HepG2 (cell line): ENCODE measurements at regions not wholly inside any gene's neighbourhood (a gene's known extent, or its start where the extent isn't known, plus 50 kb on each side); places are given as distances from the start of the nearest gene placed in this dataset.

ENCODE experiments used
- ETV5 ChIP-seq: IDR thresholded peaks from 2 replicates; pipeline ENCODE4 v1.6.1; 2018; ENCODE audit warnings: missing biosample characterization, missing genetic modification reagents, inconsistent platforms, borderline replicate concordance
- HDAC2 ChIP-seq: sonication (generic); formaldehyde crosslinking; IDR thresholded peaks from 2 replicates; pipeline ENCODE4 v1.4.0; 2020; ENCODE audit warnings: missing genetic modification reagents
- HMG20B ChIP-seq: conservative IDR thresholded peaks from 2 replicates; pipeline ENCODE4 v1.6.1; 2016; ENCODE audit warnings: missing genetic modification reagents, missing compliant biosample characterization
- KMT2A ChIP-seq: sonication (generic); formaldehyde crosslinking; IDR thresholded peaks from 2 replicates; pipeline ENCODE4 v1.4.0; 2020; ENCODE audit warnings: missing genetic modification reagents
- NR2F1 ChIP-seq, 2 experiments: fragments of 450-650 bp in 1 of 2; formaldehyde crosslinking in 1 of 2; IDR thresholded peaks; 2 replicates each; pipeline versions ENCODE4 v1.5.0 to v1.6.1; 2016 to 2020; ENCODE audit warnings: mild to moderate bottlenecking in 1 of 2, missing compliant biosample characterization in 1 of 2, missing genetic modification reagents in 1 of 2, moderate library complexity in 1 of 2
- SOX6 ChIP-seq, 2 experiments: fragments of 450-650 bp in 1 of 2; sonication (generic) in 1 of 2; formaldehyde crosslinking in 1 of 2; IDR thresholded peaks; 2 replicates each; pipeline versions ENCODE4 v1.4.0 to v1.6.1; 2017 to 2020; ENCODE audit warnings: antibody characterized with exemption in 1 of 2, mild to moderate bottlenecking in 1 of 2, missing genetic modification reagents in 1 of 2
- TRIM24 ChIP-seq: sonication (generic); formaldehyde crosslinking; IDR thresholded peaks from 2 replicates; pipeline ENCODE4 v1.8.0; 2022; ENCODE audit warnings: mild to moderate bottlenecking, missing genetic modification reagents
- ZBTB21 ChIP-seq: sonication (generic); formaldehyde crosslinking; IDR thresholded peaks from 2 replicates; pipeline ENCODE4 v1.4.0; 2020; ENCODE audit warnings: missing genetic modification reagents
- ZNF331 ChIP-seq: sonication (generic); formaldehyde crosslinking; IDR thresholded peaks from 2 replicates; pipeline ENCODE4 v1.4.0; 2020; ENCODE audit warnings: missing genetic modification reagents
- TF ChIP-seq, protein P1 (sequence below): IDR thresholded peaks from 2 replicates; pipeline ENCODE4 v1.6.1; 2012; ENCODE audit warnings: low read depth, low read length, improper control_type of control experiment
- TF ChIP-seq, protein P2 (sequence below): sonication (generic); formaldehyde crosslinking; IDR thresholded peaks from 2 replicates; pipeline ENCODE4 v1.4.0; 2020; ENCODE audit warnings: missing genetic modification reagents
- TF ChIP-seq, protein P3 (sequence below), 2 experiments: IDR thresholded peaks; 2 replicates each; pipeline ENCODE4 v1.6.1; 2011 to 2012; ENCODE audit warnings: low read length in 2 of 2, borderline replicate concordance in 1 of 2, low read depth in 1 of 2, mild to moderate bottlenecking in 1 of 2, moderate library complexity in 1 of 2
- TF ChIP-seq, protein P4 (sequence below): sonication (generic); formaldehyde crosslinking; IDR thresholded peaks from 2 replicates; pipeline ENCODE4 v1.5.0; 2020; ENCODE audit warnings: mild to moderate bottlenecking, missing genetic modification reagents, moderate library complexity
- TF ChIP-seq, protein P5 (sequence below): sonication (generic); formaldehyde crosslinking; IDR thresholded peaks from 2 replicates; pipeline ENCODE4 v1.9.0; 2021; ENCODE audit warnings: missing genetic modification reagents, borderline replicate concordance

DNA sequence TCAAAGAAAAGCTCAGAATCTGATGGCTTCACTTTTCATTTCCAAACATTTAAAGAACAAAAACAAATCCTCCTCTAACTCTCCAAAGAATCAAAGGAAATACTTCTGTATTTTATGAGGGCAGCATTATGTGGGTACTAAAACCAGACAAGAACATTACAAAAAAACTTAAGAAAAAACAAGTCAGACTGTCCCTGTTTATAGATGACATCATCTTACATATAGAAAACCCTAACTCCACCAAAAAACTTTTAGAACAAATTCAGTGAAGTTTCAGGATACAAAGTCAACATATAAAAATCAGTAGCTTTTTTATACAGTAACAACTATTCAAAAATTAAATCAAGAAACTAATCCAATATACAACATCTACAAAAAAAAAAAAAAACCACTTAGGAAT lies 136.2 kb downstream of the PJA2 start:
- no peak for TF ChIP-seq SOX6 (IDR thresholded peaks at IDR 0.05)
- TF ChIP-seq SOX6 (CRISPR knock-in tag; IDR thresholded peaks at IDR 0.05) = no peak
- no peak for TF ChIP-seq ZNF331 (CRISPR knock-in tag)
- no peak for TF ChIP-seq HMG20B
- TF ChIP-seq NR2F1 (CRISPR knock-in tag; IDR thresholded peaks at IDR 0.05) = no peak
- TF ChIP-seq, protein P1, sequence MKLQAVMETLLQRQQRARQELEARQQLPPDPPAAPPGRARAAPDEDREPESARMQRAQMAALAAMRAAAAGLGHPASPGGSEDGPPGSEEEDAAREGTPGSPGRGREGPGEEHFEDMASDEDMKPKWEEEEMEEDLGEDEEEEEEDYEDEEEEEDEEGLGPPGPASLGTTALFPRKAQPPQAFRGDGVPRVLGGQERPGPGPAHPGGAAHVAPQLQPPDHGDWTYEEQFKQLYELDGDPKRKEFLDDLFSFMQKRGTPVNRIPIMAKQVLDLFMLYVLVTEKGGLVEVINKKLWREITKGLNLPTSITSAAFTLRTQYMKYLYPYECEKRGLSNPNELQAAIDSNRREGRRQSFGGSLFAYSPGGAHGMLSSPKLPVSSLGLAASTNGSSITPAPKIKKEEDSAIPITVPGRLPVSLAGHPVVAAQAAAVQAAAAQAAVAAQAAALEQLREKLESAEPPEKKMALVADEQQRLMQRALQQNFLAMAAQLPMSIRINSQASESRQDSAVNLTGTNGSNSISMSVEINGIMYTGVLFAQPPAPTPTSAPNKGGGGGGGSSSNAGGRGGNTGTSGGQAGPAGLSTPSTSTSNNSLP = no peak
- no peak for TF ChIP-seq KMT2A (CRISPR knock-in tag)
- TF ChIP-seq, protein P2, sequence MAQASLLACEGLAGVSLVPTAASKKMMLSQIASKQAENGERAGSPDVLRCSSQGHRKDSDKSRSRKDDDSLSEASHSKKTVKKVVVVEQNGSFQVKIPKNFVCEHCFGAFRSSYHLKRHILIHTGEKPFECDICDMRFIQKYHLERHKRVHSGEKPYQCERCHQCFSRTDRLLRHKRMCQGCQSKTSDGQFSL (CRISPR knock-in tag) = no peak
- TF ChIP-seq, protein P3, sequence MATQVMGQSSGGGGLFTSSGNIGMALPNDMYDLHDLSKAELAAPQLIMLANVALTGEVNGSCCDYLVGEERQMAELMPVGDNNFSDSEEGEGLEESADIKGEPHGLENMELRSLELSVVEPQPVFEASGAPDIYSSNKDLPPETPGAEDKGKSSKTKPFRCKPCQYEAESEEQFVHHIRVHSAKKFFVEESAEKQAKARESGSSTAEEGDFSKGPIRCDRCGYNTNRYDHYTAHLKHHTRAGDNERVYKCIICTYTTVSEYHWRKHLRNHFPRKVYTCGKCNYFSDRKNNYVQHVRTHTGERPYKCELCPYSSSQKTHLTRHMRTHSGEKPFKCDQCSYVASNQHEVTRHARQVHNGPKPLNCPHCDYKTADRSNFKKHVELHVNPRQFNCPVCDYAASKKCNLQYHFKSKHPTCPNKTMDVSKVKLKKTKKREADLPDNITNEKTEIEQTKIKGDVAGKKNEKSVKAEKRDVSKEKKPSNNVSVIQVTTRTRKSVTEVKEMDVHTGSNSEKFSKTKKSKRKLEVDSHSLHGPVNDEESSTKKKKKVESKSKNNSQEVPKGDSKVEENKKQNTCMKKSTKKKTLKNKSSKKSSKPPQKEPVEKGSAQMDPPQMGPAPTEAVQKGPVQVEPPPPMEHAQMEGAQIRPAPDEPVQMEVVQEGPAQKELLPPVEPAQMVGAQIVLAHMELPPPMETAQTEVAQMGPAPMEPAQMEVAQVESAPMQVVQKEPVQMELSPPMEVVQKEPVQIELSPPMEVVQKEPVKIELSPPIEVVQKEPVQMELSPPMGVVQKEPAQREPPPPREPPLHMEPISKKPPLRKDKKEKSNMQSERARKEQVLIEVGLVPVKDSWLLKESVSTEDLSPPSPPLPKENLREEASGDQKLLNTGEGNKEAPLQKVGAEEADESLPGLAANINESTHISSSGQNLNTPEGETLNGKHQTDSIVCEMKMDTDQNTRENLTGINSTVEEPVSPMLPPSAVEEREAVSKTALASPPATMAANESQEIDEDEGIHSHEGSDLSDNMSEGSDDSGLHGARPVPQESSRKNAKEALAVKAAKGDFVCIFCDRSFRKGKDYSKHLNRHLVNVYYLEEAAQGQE (IDR thresholded peaks at IDR 0.05; ENCODE audit: borderline replicate concordance in 1 of 2, low read depth in 1 of 2, low read length in 2 of 2) = no peak
- no peak for TF ChIP-seq HDAC2 (CRISPR knock-in tag)
- TF ChIP-seq TRIM24 (CRISPR knock-in tag) = no peak
- TF ChIP-seq, protein P4, sequence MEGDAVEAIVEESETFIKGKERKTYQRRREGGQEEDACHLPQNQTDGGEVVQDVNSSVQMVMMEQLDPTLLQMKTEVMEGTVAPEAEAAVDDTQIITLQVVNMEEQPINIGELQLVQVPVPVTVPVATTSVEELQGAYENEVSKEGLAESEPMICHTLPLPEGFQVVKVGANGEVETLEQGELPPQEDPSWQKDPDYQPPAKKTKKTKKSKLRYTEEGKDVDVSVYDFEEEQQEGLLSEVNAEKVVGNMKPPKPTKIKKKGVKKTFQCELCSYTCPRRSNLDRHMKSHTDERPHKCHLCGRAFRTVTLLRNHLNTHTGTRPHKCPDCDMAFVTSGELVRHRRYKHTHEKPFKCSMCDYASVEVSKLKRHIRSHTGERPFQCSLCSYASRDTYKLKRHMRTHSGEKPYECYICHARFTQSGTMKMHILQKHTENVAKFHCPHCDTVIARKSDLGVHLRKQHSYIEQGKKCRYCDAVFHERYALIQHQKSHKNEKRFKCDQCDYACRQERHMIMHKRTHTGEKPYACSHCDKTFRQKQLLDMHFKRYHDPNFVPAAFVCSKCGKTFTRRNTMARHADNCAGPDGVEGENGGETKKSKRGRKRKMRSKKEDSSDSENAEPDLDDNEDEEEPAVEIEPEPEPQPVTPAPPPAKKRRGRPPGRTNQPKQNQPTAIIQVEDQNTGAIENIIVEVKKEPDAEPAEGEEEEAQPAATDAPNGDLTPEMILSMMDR (CRISPR knock-in tag) = no peak
- TF ChIP-seq ZBTB21 = no peak
- no peak for TF ChIP-seq ETV5 (CRISPR knock-in tag)
- TF ChIP-seq, protein P5, sequence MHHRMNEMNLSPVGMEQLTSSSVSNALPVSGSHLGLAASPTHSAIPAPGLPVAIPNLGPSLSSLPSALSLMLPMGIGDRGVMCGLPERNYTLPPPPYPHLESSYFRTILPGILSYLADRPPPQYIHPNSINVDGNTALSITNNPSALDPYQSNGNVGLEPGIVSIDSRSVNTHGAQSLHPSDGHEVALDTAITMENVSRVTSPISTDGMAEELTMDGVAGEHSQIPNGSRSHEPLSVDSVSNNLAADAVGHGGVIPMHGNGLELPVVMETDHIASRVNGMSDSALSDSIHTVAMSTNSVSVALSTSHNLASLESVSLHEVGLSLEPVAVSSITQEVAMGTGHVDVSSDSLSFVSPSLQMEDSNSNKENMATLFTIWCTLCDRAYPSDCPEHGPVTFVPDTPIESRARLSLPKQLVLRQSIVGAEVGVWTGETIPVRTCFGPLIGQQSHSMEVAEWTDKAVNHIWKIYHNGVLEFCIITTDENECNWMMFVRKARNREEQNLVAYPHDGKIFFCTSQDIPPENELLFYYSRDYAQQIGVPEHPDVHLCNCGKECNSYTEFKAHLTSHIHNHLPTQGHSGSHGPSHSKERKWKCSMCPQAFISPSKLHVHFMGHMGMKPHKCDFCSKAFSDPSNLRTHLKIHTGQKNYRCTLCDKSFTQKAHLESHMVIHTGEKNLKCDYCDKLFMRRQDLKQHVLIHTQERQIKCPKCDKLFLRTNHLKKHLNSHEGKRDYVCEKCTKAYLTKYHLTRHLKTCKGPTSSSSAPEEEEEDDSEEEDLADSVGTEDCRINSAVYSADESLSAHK (CRISPR knock-in tag) = no peak
